ENCODE measurements at regions not wholly inside any gene's neighbourhood (a gene's known extent, or its start where the extent isn't known, plus 50 kb on each side); places are given as distances from the start of the nearest gene placed in this dataset.

- DNase-seq (ENCODE audit: low spot score): no peak
Measured at GRCh38 chr10:44198780-44199097, 186.2 kb downstream of the CXCL12 start.

GRCh38 chr10:44198096-44198779 lies 186.7 kb downstream of the CXCL12 start:
- peak; percentile 30 for DNase-seq (ENCODE audit: low spot score)

- no peak for DNase-seq (ENCODE audit: low spot score)
Measured at GRCh38 chr10:44197646-44198045, 187.3 kb downstream of the CXCL12 start.

- no peak for DNase-seq (ENCODE audit: low spot score)
Measured at GRCh38 chr10:44196336-44196735, 188.6 kb downstream of the CXCL12 start.

- DNase-seq (ENCODE audit: low spot score): no peak
Measured at GRCh38 chr10:44196008-44196320, 188.9 kb downstream of the CXCL12 start.

GRCh38 chr10:44195112-44196007 lies 189.5 kb downstream of the CXCL12 start:
- peak; percentile 92 for DNase-seq (ENCODE audit: low spot score)

- DNase-seq (ENCODE audit: low spot score): no peak
Measured at GRCh38 chr10:44194435-44194834, 190.5 kb downstream of the CXCL12 start.

GRCh38 chr10:44193567-44194220 lies 191.2 kb downstream of the CXCL12 start:
- no peak for DNase-seq (ENCODE audit: low spot score)

- DNase-seq (ENCODE audit: low spot score): no peak
Measured at GRCh38 chr10:44193166-44193565, 191.7 kb downstream of the CXCL12 start.

GRCh38 chr10:44192435-44192834 lies 192.5 kb downstream of the CXCL12 start:
- no peak for DNase-seq (ENCODE audit: low spot score)

- DNase-seq (ENCODE audit: low spot score): no peak
Measured at GRCh38 chr10:44190541-44190940, 194.4 kb downstream of the CXCL12 start.

- DNase-seq (ENCODE audit: low spot score): no peak
Measured at GRCh38 chr10:44186821-44187220, 198.1 kb downstream of the CXCL12 start.

GRCh38 chr10:44186150-44186549 lies 198.7 kb downstream of the CXCL12 start:
- peak; percentile 67 for DNase-seq (ENCODE audit: low spot score)

- no peak for DNase-seq (ENCODE audit: low spot score)
Measured at GRCh38 chr10:44185315-44185666, 199.6 kb downstream of the CXCL12 start.

GRCh38 chr10:44184633-44185314 lies 200.1 kb downstream of the CXCL12 start:
- DNase-seq (ENCODE audit: low spot score): no peak

- DNase-seq (ENCODE audit: low spot score): peak; percentile 56
Measured at GRCh38 chr10:44183667-44184632, 200.9 kb downstream of the CXCL12 start.

GRCh38 chr10:44182909-44183308 lies 202.0 kb downstream of the CXCL12 start:
- DNase-seq (ENCODE audit: low spot score): no peak

GRCh38 chr10:44180321-44181168 lies 204.4 kb downstream of the CXCL12 start:
- DNase-seq (ENCODE audit: low spot score): peak; percentile 93

- DNase-seq (ENCODE audit: low spot score): no peak
Measured at GRCh38 chr10:44178856-44179255, 206.0 kb downstream of the CXCL12 start.

GRCh38 chr10:44178281-44178680 lies 206.6 kb downstream of the CXCL12 start:
- no peak for DNase-seq (ENCODE audit: low spot score)

Measured in H4 (cell line).